MM.1S (cell line): ENCODE measurements at regions not wholly inside any gene's neighbourhood (a gene's known extent, or its start where the extent isn't known, plus 50 kb on each side); places are given as distances from the start of the nearest gene placed in this dataset.

Source experiments
- CTCF ChIP-seq: fragments of 300-600 bp; sonication (generic); IDR thresholded peaks from 2 replicates; pipeline ENCODE4 v1.5.1; 2016; ENCODE audit warnings: antibody characterized with exemption, low read length, mixed read lengths
- EZH2 ChIP-seq: fragments of 300-600 bp; sonication (generic); optimal IDR thresholded peaks from 2 replicates; pipeline ENCODE3; 2017; ENCODE audit warnings: low read depth, mild to moderate bottlenecking, antibody characterized with exemption, low read length, mixed read lengths

GRCh38 chr13:107441279-107441678, 774.1 kb downstream of the LIG4 start:
- no peak for TF ChIP-seq CTCF
- no peak for TF ChIP-seq EZH2
